ENCODE measurements at regions not wholly inside any gene's neighbourhood (a gene's known extent, or its start where the extent isn't known, plus 50 kb on each side); places are given as distances from the start of the nearest gene placed in this dataset.
"Not testable (repeated sequence)": the region's sequence is repeated elsewhere in the genome, so short reads cannot be mapped to it uniquely, and the experiment has no call there.

GRCh38 chr11:93032580-93032979, 63.1 kb downstream of the MTNR1B start:
- DNase-seq (ENCODE audit: low spot score) (no peak), FAIRE-seq (no peak)

DNA sequence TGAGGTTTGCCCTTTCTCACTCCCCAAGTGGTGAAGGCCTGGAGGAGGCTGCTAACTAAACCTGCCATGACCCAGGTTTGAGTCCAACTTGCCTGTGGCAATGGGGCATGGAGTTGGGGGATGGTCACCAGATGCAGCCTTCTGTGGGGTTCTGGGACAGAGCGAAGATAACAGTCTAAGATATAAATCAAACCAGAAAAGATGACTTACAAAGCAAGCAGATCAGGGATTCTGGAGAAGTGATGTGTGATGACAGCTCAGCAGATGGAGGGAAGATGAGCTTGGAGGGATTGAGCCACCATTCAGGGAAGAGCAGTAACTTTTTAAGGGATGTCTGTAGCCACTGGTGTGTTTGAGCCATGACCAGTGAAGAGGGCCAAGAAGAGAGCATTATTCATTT, 63.6 kb downstream of the MTNR1B start:
- DNase-seq (ENCODE audit: low spot score) (no peak), FAIRE-seq (no peak)

DNA sequence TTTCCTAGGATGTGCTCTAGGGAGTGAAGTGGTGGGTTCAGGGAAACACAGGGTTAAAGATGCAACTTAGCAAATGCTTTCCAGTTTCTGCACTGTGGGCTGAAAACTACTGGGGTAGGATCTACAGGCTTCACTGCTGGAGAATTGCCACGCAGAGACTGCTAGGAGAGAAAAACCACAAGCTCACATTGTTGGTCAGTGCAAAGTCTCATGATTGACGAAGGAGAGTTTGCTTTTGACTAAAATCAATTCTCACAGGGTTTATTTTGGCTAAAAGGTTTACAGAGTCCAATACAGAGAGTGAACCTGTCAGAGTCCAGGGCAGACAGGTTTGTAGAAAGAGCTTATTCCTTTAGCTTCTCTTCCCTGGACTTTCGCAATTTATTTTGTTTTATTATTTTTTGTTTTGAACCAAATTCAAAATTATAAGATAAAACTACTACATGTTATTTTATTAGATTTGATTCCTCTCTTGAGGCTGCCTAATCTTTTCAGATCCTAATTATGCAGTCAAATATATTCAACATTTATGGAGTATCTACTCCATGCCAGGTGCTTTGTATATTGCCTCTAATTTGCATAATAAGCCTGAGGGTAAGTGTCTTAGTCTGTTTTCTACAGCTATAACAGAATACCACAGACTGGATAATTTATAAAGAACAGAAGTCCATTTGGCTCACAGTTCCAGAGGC, 64.7 kb downstream of the MTNR1B start:
- DNase-seq (ENCODE audit: low spot score), result no peak
- FAIRE-seq, result peak; percentile 55

- DNase-seq (ENCODE audit: low spot score), result no peak
- FAIRE-seq, result no peak
These were observed 65.2 kb downstream of the MTNR1B start for GRCh38 chr11:93034723-93035039.

GRCh38 chr11:93038521-93038920, 69.1 kb downstream of the MTNR1B start:
- FAIRE-seq (no peak), DNase-seq (ENCODE audit: low spot score) (no peak)

DNA sequence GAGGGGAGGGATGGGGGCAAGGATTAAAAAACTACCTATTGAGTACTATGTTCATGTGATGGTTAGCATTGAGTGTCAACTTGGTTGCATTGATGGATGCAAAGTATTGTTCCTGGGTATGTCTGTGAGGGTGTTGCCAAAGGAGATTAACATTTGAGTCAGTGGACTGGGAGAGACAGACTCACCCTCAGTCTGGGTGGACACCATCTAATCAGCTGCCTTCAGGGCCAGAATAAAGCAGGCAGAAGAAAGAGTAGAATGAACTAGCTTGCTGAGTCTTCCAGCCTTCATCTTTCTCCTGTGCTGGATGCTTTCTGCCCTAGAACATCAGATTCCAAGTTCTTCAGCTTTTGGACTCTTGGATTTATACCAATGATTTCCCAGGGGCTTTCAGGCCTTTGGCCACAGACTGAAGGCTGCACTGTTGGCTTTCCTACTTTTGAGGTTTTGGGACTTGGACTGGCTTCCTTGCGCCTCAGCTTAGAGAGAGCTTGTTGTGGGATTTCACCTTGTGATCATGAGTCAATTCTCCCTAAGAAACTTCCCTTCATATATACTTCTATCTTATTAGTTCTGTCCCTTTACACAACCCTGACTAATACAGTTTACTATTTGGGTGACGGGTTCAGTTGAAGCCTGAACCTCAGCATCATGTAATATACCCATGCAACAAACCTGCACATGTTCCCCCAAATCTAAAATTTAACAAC, 70.2 kb downstream of the MTNR1B start:
- no peak for FAIRE-seq

GRCh38 chr11:93041682-93042081, 72.2 kb downstream of the MTNR1B start:
- no peak for FAIRE-seq

More for the DNA sequence above, 70.2 kb downstream of the MTNR1B start:
- DNase-seq (ENCODE audit: low spot score), result no peak

GRCh38 chr11:93043186-93043585, 73.7 kb downstream of the MTNR1B start:
- DNase-seq (ENCODE audit: low spot score); FAIRE-seq: not testable (repeated sequence)

More at GRCh38 chr11:93041682-93042081, 72.2 kb downstream of the MTNR1B start:
- no peak for DNase-seq (ENCODE audit: low spot score)

GRCh38 chr11:93049740-93050139, 80.3 kb downstream of the MTNR1B start:
- FAIRE-seq, result no peak
- no peak for DNase-seq (ENCODE audit: low spot score)

DNA sequence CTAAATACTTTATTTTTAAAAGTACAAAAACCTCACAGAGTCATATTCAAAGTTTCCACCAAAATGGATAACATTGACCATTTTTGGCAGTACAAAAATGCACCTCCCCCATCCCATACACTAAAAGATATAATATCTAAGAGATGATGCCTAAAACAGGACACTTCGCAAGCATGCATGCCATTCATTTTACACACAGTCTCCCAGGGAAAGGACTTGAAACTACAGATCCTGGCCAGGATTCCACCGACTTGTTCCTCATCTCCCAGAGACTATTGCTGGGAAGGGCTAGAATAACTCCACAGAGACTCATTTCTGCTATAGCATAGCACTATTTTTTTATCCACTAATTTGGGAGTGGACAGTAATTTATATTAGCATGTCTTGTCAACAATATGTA, 81.7 kb downstream of the MTNR1B start:
- DNase-seq (ENCODE audit: low spot score) (no peak), FAIRE-seq (no peak)

GRCh38 chr11:93053864-93054263, 84.4 kb downstream of the MTNR1B start:
- FAIRE-seq (no peak), DNase-seq (ENCODE audit: low spot score) (no peak)

- no peak for DNase-seq (ENCODE audit: low spot score)
- no peak for FAIRE-seq
These were observed 84.8 kb downstream of the MTNR1B start for GRCh38 chr11:93054279-93054678.

- FAIRE-seq, result peak; percentile 95
- DNase-seq (ENCODE audit: low spot score), result peak; percentile 83
These were observed 85.4 kb downstream of the MTNR1B start for GRCh38 chr11:93054881-93055280.

DNA sequence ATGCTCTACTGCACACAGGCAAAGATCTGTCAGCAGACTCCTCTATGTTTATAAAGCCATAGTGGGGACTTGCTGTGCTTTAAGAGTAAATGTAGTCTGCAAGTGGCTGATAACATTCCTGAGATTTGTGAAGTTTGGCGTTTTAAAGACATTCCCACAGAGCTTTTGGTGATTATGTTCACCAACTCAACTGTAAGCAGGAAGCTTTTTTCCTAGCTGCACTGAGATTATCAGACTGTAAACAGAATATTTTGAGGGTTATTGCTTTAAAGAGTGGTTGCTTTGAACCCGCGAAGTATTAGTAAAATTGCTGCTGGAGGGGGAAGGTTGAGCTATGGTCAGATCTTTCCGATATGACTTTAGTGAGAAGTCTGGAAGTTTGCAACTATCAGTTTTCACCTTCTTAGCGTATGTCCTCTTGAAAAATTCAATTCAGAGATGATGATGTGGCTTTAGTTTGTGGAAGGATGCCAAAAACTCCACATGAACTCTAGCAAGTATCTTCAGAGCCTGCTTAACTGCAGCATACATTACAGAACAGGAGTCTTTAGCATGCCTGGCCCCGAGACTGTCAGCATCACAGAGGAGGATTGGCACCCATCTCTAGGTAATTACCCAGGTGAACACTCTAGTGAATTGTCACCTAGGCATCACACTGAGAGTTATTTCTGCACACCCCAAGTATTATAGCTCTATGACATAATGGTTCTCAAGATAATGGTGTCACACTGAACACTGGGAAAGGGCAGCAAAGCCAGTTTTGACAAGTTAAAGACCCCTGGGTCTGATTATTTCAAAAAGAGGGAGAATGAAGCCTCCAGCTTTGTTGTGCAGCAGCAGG, 89.9 kb downstream of the MTNR1B start:
- FAIRE-seq, result no peak

DNA sequence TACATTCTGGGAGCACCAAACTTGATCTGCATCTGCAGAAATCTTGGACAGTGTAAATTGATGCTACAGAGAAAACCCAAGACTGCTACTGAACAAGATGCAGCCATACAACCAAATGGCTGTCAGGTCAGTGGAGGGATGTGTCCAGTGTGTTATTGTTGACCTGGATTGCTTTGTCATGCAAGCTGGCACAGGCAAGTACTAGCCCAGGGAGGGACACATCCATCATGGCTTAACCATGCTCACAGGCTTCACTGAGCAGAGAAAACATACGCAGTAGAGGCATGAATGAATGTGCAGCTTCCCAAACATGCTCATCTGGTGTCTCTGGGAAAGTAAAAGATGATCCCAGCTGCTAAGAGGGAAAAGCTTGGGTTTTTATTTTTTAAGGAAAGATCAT, 93.6 kb downstream of the MTNR1B start:
- no peak for DNase-seq (ENCODE audit: low spot score)
- no peak for FAIRE-seq

More for the DNA sequence above, 89.9 kb downstream of the MTNR1B start:
- no peak for DNase-seq (ENCODE audit: low spot score)

GRCh38 chr11:93065074-93065674, 95.7 kb downstream of the MTNR1B start:
- not testable (repeated sequence) for FAIRE-seq; DNase-seq (ENCODE audit: low spot score)

DNA sequence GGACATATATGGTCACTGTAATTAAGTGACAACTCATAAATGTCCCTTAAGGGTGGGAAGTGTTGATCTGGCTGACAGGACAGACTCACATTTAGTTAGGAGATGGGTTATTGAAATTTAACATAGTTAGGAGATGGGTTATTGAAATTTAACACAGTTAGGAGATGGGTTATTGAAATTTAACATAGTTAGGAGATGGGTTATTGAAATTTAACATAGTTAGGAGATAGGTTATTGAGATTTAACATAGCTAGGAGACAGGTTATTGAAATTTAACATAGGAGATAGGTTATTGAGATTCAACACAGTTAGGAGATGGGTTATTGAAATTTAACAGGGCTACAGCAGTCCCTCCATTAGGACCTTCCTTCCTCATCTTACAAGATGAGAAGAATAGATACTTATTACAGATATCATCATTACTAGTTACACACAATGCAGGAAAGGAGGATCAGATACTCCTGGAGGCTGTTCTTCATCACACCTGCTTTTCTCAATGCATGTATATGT, 98.5 kb downstream of the MTNR1B start:
- DNase-seq (ENCODE audit: low spot score) (no peak), FAIRE-seq (no peak)

GRCh38 chr11:93072229-93072914, 102.9 kb downstream of the MTNR1B start:
- DNase-seq (ENCODE audit: low spot score), result no peak
- no peak for FAIRE-seq

- DNase-seq (ENCODE audit: low spot score) (no peak), FAIRE-seq (no peak)
These were observed 103.6 kb downstream of the MTNR1B start for GRCh38 chr11:93073026-93073425.

DNA sequence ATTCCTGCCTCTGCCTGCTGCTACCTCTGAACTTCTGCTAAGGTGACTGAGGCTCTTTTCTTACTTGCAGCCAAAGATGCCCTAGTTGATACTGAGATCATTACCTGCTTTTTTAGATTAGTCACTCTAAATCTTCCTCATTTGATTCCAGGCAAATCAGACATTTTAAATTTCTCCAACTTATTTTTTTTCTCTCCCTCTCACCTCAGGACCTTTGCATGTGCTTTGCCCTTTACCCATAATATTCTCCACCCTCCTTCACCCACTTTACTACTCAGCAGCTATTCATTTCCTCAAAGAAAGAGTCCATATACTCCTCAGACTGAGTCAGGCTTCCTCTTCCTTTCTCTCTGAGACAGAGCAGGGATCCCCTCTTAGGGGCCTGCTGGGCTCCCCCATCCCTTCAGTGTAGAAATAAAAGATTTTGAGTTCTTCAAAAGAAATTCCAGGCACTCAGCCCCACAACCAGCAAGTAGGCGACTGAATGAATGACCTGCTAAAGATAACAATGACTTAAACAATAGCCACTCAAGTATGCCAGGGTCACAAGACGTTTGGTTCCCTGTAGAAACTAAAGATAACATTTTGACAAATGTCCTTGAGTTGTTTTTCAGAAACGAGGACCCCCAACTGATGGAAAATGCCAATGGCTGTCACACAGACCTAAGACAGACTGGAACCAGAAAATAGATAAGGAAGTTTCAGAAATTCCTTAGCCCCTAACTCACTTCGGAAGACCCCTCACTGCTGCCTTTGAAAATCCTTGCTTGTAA, 104.2 kb downstream of the MTNR1B start:
- no peak for DNase-seq (ENCODE audit: low spot score)
- no peak for FAIRE-seq
